HEK293 (cell line): ENCODE measurements at regions not wholly inside any gene's neighbourhood (a gene's known extent, or its start where the extent isn't known, plus 50 kb on each side); places are given as distances from the start of the nearest gene placed in this dataset.

ENCODE experiments used
- CTCF ChIA-PET: fragments of 350-600 bp; formaldehyde crosslinking; extraction: SDS; loops from one replicate; lab custom pipeline; 2021; ENCODE audit warnings: antibody characterized with exemption; lab: Yijun Ruan, JAX
- POLR2A ChIA-PET: fragments of 300-600 bp; formaldehyde crosslinking; extraction: SDS; loops from one replicate; lab custom pipeline; 2020; ENCODE audit warnings: antibody characterized with exemption, inconsistent platforms; lab: Yijun Ruan, JAX
- H3K27ac ChIP-seq: fragments of 200-500 bp; sonication (Bioruptor generic); 2 replicates; pipeline ENCODE4 v1.5.1; 2014; ENCODE audit warnings: low read depth, low read length, control low read depth, inconsistent platforms; ENCODE audit errors: extremely low read depth
- H3K36me3 ChIP-seq, 2 experiments: fragments of 200-500 bp in 1 of 2; sonication (Bioruptor generic) in 1 of 2; 1 replicate in 1 of 2; 2 replicates in 1 of 2; pipeline ENCODE4 v1.5.1; 2014 to 2017; ENCODE audit warnings: inconsistent platforms in 2 of 2, low read length in 2 of 2; ENCODE audit not compliant: control insufficient read depth in 2 of 2, insufficient read depth in 1 of 2
- H3K4me1 ChIP-seq: fragments of 200-500 bp; sonication (Bioruptor generic); 2 replicates; pipeline ENCODE4 v1.5.1; 2014; ENCODE audit warnings: mild to moderate bottlenecking, low read length, inconsistent platforms; ENCODE audit not compliant: control insufficient read depth, insufficient read depth
- H3K4me3 ChIP-seq: 2 replicates; pipeline ENCODE4 v1.5.1; 2011; ENCODE audit warnings: low read depth, mild to moderate bottlenecking, control low read depth, low read length, moderate library complexity
- H3K9me3 ChIP-seq: fragments of 200-500 bp; sonication (Bioruptor generic); 2 replicates; pipeline ENCODE4 v1.5.1; 2014; ENCODE audit warnings: low read depth, low read length, inconsistent platforms; ENCODE audit not compliant: control insufficient read depth, insufficient read depth
- HOXA7 ChIP-seq: sonication (generic); formaldehyde crosslinking; IDR thresholded peaks from 2 replicates; pipeline ENCODE4 v1.8.1; 2022; ENCODE audit warnings: missing genetic modification reagents, borderline replicate concordance
- MZF1 ChIP-seq: fragments of 450-650 bp; formaldehyde crosslinking; IDR thresholded peaks from 2 replicates; pipeline ENCODE4 v1.5.1; 2017; ENCODE audit warnings: missing biosample characterization, missing genetic modification characterization, borderline replicate concordance
- OVOL3 ChIP-seq: fragments of 450-650 bp; formaldehyde crosslinking; IDR thresholded peaks from 2 replicates; pipeline ENCODE4 v1.5.1; 2016; ENCODE audit warnings: missing biosample characterization, missing genetic modification characterization
- PRDM1 ChIP-seq: fragments of 450-650 bp; formaldehyde crosslinking; IDR thresholded peaks from 2 replicates; pipeline ENCODE4; 2016; ENCODE audit warnings: missing biosample characterization, missing genetic modification characterization
- WT1 ChIP-seq: fragments of 450-650 bp; formaldehyde crosslinking; IDR thresholded peaks from 2 replicates; pipeline ENCODE4 v1.5.1; 2016; ENCODE audit warnings: missing biosample characterization, missing genetic modification characterization
- ZBTB8A ChIP-seq: fragments of 450-650 bp; formaldehyde crosslinking; IDR thresholded peaks from 2 replicates; pipeline ENCODE4 v1.5.1; 2016; ENCODE audit warnings: missing biosample characterization, missing genetic modification characterization
- ZNF221 ChIP-seq: fragments of 450-650 bp; formaldehyde crosslinking; IDR thresholded peaks from 2 replicates; pipeline ENCODE4 v1.5.1; 2017; ENCODE audit warnings: missing biosample characterization, missing genetic modification characterization, borderline replicate concordance
- ZNF23 ChIP-seq: fragments of 450-650 bp; formaldehyde crosslinking; IDR thresholded peaks from 2 replicates; pipeline ENCODE4 v1.5.1; 2016; ENCODE audit warnings: missing biosample characterization, missing genetic modification characterization, borderline replicate concordance
- ZNF548 ChIP-seq: fragments of 450-650 bp; formaldehyde crosslinking; IDR thresholded peaks from 2 replicates; pipeline ENCODE4 v1.5.1; 2016; ENCODE audit warnings: missing biosample characterization, missing genetic modification characterization
- ZNF555 ChIP-seq: fragments of 450-650 bp; formaldehyde crosslinking; conservative IDR thresholded peaks from 2 replicates; pipeline ENCODE4 v1.5.1; 2017; ENCODE audit warnings: missing biosample characterization, mild to moderate bottlenecking, missing genetic modification characterization, inconsistent platforms
- ZNF623 ChIP-seq: fragments of 450-650 bp; formaldehyde crosslinking; IDR thresholded peaks from 2 replicates; pipeline ENCODE4 v1.5.1; 2016; ENCODE audit warnings: missing biosample characterization, missing genetic modification characterization
- ZNF624 ChIP-seq: fragments of 450-650 bp; formaldehyde crosslinking; IDR thresholded peaks from 2 replicates; pipeline ENCODE4 v1.5.1; 2017; ENCODE audit warnings: missing biosample characterization, missing genetic modification characterization
- ZNF626 ChIP-seq: fragments of 450-650 bp; sonication (Bioruptor Pico); formaldehyde crosslinking; IDR thresholded peaks from 2 replicates; pipeline ENCODE4 v1.5.1; 2018; ENCODE audit warnings: missing biosample characterization, missing genetic modification characterization, inconsistent platforms
- ZNF654 ChIP-seq: fragments of 450-650 bp; formaldehyde crosslinking; IDR thresholded peaks from 2 replicates; pipeline ENCODE4 v1.5.1; 2016; ENCODE audit warnings: low read depth, missing biosample characterization, missing genetic modification characterization
- ZNF658 ChIP-seq: fragments of 450-650 bp; formaldehyde crosslinking; IDR thresholded peaks from 2 replicates; pipeline ENCODE4; 2016; ENCODE audit warnings: missing biosample characterization, missing genetic modification characterization
- ZNF701 ChIP-seq: fragments of 450-650 bp; formaldehyde crosslinking; IDR thresholded peaks from 2 replicates; pipeline ENCODE4 v1.5.1; 2016; ENCODE audit warnings: missing biosample characterization, missing genetic modification characterization
- ZNF785 ChIP-seq: fragments of 450-650 bp; formaldehyde crosslinking; IDR thresholded peaks from 2 replicates; pipeline ENCODE4 v1.5.1; 2016; ENCODE audit warnings: missing biosample characterization, missing genetic modification characterization
- ZNF791 ChIP-seq: fragments of 450-650 bp; formaldehyde crosslinking; IDR thresholded peaks from 2 replicates; pipeline ENCODE4 v1.5.1; 2016; ENCODE audit warnings: missing biosample characterization, missing genetic modification characterization
- ZNF792 ChIP-seq: fragments of 450-650 bp; formaldehyde crosslinking; IDR thresholded peaks from 2 replicates; pipeline ENCODE4 v1.5.1; 2016; ENCODE audit warnings: missing biosample characterization, missing genetic modification characterization
- ZSCAN23 ChIP-seq: fragments of 450-650 bp; formaldehyde crosslinking; IDR thresholded peaks from 2 replicates; pipeline ENCODE4 v1.5.1; 2016; ENCODE audit warnings: missing biosample characterization, missing genetic modification characterization
- TF ChIP-seq, protein P1 (sequence below): fragments of 450-650 bp; formaldehyde crosslinking; IDR thresholded peaks from 2 replicates; pipeline ENCODE4 v1.5.1; 2017; ENCODE audit warnings: missing biosample characterization, missing genetic modification characterization
- TF ChIP-seq, protein P2 (sequence below): fragments of 450-650 bp; formaldehyde crosslinking; conservative IDR thresholded peaks from 2 replicates; pipeline ENCODE4 v1.5.1; 2016; ENCODE audit warnings: low read depth, missing biosample characterization, missing genetic modification characterization
- TF ChIP-seq, protein P3 (sequence below): fragments of 450-650 bp; formaldehyde crosslinking; IDR thresholded peaks from 2 replicates; pipeline ENCODE4 v1.5.1; 2016; ENCODE audit warnings: missing biosample characterization, missing genetic modification characterization

DNA sequence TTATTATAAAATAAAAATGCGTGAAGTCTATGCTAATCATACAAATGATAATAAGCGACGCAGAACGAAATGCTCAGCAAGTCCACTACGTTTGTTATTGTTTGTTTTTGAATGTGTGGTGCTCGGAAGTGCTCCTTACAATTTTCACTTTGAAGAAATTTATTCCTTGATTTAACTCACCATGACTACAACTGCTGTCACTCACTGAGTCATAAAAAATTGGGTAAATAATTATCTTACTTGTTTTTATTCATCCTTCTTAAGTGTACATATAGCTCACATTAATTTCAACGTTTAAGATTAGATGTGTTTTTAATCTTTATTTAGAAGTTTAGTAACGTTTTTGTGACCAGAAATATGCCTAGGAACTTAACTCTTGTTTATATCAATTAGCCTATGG, 66.7 kb upstream of the NANOGP8 start (continued):
- no peak for TF ChIP-seq ZNF623 (tag by site-specific recombination)
- TF ChIP-seq OVOL3 (tag by site-specific recombination) = no peak
- TF ChIP-seq ZNF785 (tag by site-specific recombination) = no peak
- no peak for TF ChIP-seq ZNF658
- TF ChIP-seq ZNF654 (tag by site-specific recombination) = no peak
- no peak for TF ChIP-seq WT1 (tag by site-specific recombination)
- no peak for TF ChIP-seq ZNF791 (tag by site-specific recombination)
- no peak for TF ChIP-seq ZSCAN23 (tag by site-specific recombination)
- TF ChIP-seq ZNF624 (tag by site-specific recombination) = no peak
- TF ChIP-seq ZNF221 = no peak

DNA sequence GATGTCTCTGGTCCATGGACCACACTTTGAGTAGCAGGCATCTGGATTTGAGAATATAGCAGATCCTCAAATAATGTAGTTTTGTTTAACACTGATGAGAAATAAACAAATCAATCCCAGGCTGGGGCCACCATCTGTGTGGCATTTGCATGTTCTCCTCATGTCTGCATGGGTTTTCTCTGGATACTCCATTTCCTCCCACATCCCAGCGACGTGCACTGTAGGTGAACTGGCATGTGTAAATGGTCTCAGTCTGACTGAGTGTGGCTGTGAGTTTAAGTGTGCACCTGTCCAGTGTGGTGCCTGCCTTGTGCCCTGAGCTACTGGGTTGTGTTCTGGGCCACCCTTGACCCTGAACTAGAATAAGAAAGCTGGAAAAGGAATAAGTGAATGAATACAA, 66.3 kb upstream of the NANOGP8 start:
- Histone ChIP-seq H3K4me1 (no peaks in the 10 kb centered on the region), H3K27ac (no peak overlapping the region), H3K4me3 (no peak overlapping the region), H3K9me3 (no peaks in the 10 kb centered on the region), H3K36me3 (no peaks in the 10 kb centered on the region)
- no peak for TF ChIP-seq PRDM1 (tag by site-specific recombination)
- CTCF ChIA-PET = no interaction called here
- POLR2A ChIA-PET = no interaction called here

DNA sequence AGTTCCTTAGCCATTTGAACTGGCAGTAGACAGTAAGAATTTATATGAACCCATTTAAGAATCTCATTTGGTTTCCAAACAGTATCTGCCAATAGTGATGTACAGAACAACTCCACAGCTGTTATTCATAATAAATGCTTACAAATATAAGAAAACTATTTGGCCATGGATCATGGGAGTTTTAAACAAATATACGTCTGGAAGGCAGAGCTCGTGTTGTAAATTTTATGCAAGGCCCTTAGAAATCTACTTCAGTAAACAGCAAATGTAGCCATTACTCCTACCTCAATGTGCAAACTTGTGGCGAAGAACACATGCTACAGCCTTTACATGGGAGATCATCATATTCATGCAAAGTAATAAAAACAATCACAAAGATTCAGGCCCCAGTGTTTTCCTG, 65.3 kb upstream of the NANOGP8 start:
- ChIA-PET POLR2A (no interaction called here), CTCF (no interaction called here)
- no peaks in the 10 kb centered on the region for H3K9me3 ChIP-seq
- TF ChIP-seq ZNF23 (tag by site-specific recombination) (no peak), HOXA7 (no peak), ZNF555 (tag by site-specific recombination) (no peak), MZF1 (no peak), ZNF548 (tag by site-specific recombination) (no peak), ZNF792 (no peak), ZNF701 (tag by site-specific recombination) (no peak), ZBTB8A (tag by site-specific recombination) (no peak), ZNF626 (tag by site-specific recombination) (no peak)
- TF ChIP-seq, protein P1, sequence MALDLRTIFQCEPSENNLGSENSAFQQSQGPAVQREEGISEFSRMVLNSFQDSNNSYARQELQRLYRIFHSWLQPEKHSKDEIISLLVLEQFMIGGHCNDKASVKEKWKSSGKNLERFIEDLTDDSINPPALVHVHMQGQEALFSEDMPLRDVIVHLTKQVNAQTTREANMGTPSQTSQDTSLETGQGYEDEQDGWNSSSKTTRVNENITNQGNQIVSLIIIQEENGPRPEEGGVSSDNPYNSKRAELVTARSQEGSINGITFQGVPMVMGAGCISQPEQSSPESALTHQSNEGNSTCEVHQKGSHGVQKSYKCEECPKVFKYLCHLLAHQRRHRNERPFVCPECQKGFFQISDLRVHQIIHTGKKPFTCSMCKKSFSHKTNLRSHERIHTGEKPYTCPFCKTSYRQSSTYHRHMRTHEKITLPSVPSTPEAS = no peak
- TF ChIP-seq, protein P2, sequence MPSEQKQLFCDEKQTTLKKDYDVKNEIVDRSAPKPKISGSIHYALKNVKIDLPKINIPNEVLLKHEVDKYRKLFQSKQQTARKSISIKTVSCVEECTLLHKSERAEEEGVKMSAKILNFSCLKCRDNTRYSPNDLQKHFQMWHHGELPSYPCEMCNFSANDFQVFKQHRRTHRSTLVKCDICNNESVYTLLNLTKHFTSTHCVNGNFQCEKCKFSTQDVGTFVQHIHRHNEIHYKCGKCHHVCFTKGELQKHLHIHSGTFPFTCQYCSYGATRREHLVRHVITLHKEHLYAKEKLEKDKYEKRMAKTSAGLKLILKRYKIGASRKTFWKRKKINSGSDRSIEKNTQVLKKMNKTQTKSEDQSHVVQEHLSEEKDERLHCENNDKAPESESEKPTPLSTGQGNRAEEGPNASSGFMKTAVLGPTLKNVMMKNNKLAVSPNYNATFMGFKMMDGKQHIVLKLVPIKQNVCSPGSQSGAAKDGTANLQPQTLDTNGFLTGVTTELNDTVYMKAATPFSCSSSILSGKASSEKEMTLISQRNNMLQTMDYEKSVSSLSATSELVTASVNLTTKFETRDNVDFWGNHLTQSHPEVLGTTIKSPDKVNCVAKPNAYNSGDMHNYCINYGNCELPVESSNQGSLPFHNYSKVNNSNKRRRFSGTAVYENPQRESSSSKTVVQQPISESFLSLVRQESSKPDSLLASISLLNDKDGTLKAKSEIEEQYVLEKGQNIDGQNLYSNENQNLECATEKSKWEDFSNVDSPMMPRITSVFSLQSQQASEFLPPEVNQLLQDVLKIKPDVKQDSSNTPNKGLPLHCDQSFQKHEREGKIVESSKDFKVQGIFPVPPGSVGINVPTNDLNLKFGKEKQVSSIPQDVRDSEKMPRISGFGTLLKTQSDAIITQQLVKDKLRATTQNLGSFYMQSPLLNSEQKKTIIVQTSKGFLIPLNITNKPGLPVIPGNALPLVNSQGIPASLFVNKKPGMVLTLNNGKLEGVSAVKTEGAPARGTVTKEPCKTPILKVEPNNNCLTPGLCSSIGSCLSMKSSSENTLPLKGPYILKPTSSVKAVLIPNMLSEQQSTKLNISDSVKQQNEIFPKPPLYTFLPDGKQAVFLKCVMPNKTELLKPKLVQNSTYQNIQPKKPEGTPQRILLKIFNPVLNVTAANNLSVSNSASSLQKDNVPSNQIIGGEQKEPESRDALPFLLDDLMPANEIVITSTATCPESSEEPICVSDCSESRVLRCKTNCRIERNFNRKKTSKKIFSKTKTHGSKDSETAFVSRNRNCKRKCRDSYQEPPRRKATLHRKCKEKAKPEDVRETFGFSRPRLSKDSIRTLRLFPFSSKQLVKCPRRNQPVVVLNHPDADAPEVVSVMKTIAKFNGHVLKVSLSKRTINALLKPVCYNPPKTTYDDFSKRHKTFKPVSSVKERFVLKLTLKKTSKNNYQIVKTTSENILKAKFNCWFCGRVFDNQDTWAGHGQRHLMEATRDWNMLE (tag by site-specific recombination) = no peak
- TF ChIP-seq, protein P3, sequence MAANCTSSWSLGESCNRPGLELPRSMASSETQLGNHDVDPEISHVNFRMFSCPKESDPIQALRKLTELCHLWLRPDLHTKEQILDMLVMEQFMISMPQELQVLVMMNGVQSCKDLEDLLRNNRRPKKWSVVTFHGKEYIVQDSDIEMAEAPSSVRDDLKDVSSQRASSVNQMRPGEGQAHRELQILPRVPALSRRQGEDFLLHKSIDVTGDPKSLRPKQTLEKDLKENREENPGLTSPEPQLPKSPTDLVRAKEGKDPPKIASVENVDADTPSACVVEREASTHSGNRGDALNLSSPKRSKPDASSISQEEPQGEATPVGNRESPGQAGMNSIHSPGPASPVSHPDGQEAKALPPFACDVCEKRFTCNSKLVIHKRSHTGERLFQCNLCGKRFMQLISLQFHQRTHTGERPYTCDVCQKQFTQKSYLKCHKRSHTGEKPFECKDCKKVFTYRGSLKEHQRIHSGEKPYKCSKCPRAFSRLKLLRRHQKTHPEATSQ (tag by site-specific recombination) = no peak
- H3K4me3 ChIP-seq = no peak overlapping the region
- no peak overlapping the region for H3K27ac ChIP-seq
- H3K36me3 ChIP-seq = no peaks in the 10 kb centered on the region
- H3K4me1 ChIP-seq = no peaks in the 10 kb centered on the region
